NB4 (cell line): ENCODE measurements at regions not wholly inside any gene's neighbourhood (a gene's known extent, or its start where the extent isn't known, plus 50 kb on each side); places are given as distances from the start of the nearest gene placed in this dataset.

Experiments used
- MYC ChIP-seq: IDR thresholded peaks from 2 replicates; pipeline ENCODE4 v1.6.1; 2011; ENCODE audit warnings: low read depth, low read length
- POLR2A ChIP-seq: IDR thresholded peaks from 2 replicates; pipeline ENCODE4 v1.6.1; 2011; ENCODE audit warnings: mild to moderate bottlenecking; ENCODE audit not compliant: insufficient read length; ENCODE audit errors: extremely low read depth
- TF ChIP-seq, protein P1 (sequence below): IDR thresholded peaks from one replicate; pipeline ENCODE4 v1.5.1; 2012; ENCODE audit warnings: low read depth, low read length
- TF ChIP-seq, protein P2 (sequence below): IDR thresholded peaks from 2 replicates; pipeline ENCODE4 v1.6.1; 2011; ENCODE audit warnings: low read depth, low read length

DNA sequence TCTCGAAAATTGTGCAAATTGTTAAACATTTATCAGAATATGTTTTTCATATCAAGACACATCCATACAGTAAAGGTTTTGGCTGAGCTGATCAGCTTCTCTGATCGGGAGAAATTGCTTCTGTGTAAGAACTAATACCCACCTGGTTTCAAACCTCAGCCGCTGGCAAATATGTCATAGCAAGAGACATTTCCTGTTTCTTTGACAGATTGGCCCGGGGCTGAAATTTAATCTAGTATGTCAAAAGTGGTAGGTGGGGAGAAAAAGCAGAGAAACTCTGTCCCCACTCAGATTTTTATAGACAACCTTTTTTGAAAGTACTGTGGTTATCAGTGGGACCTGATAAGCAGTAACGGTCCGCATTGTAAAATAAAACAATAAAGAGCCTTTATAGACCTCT is 88.8 kb upstream of the SLC24A5 start:
- TF ChIP-seq, protein P1, sequence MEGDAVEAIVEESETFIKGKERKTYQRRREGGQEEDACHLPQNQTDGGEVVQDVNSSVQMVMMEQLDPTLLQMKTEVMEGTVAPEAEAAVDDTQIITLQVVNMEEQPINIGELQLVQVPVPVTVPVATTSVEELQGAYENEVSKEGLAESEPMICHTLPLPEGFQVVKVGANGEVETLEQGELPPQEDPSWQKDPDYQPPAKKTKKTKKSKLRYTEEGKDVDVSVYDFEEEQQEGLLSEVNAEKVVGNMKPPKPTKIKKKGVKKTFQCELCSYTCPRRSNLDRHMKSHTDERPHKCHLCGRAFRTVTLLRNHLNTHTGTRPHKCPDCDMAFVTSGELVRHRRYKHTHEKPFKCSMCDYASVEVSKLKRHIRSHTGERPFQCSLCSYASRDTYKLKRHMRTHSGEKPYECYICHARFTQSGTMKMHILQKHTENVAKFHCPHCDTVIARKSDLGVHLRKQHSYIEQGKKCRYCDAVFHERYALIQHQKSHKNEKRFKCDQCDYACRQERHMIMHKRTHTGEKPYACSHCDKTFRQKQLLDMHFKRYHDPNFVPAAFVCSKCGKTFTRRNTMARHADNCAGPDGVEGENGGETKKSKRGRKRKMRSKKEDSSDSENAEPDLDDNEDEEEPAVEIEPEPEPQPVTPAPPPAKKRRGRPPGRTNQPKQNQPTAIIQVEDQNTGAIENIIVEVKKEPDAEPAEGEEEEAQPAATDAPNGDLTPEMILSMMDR, result no peak
- TF ChIP-seq POLR2A (no peak), MYC (no peak)
- TF ChIP-seq, protein P2, sequence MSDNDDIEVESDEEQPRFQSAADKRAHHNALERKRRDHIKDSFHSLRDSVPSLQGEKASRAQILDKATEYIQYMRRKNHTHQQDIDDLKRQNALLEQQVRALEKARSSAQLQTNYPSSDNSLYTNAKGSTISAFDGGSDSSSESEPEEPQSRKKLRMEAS, result no peak
